ENCODE measurements at regions not wholly inside any gene's neighbourhood (a gene's known extent, or its start where the extent isn't known, plus 50 kb on each side); places are given as distances from the start of the nearest gene placed in this dataset.

- Histone ChIP-seq H3K4me1 (ENCODE audit: control insufficient read depth in 3 of 3, insufficient read depth in 3 of 3, low read length in 3 of 3) (no peaks in the 10 kb centered on the region), H3K27me3 (ENCODE audit: control insufficient read depth in 3 of 3, insufficient read depth in 3 of 3, low read length in 3 of 3) (peaks cover 0 to 3% (median 0%) of the 10 kb centered on the region in 3 donors), H3K27ac (ENCODE audit: low read depth, low read length) (no peak overlapping the region), H3K9me3 (ENCODE audit: control insufficient read depth in 3 of 3, low read length in 3 of 3) (no peaks in the 10 kb centered on the region), H3K4me3 (ENCODE audit: low read length in 3 of 3) (no peak overlapping the region), H3K36me3 (ENCODE audit: control insufficient read depth in 3 of 3, insufficient read depth in 3 of 3, low read length in 3 of 3) (no peaks in the 10 kb centered on the region), H3K9ac (ENCODE audit: low read depth in 1 of 3, low read length in 3 of 3) (no peak overlapping the region)
Observed at GRCh38 chr7:35521941-35522340, 173.0 kb downstream of the HERPUD2 start.

GRCh38 chr7:35520810-35521625 lies 173.9 kb downstream of the HERPUD2 start:
- peaks cover 0 to 2% (median 0%) of the 10 kb centered on the region in 3 donors for H3K27me3 ChIP-seq (ENCODE audit: control insufficient read depth in 3 of 3, insufficient read depth in 3 of 3, low read length in 3 of 3)
- no peaks in the 10 kb centered on the region for H3K9me3 ChIP-seq (ENCODE audit: control insufficient read depth in 3 of 3, low read length in 3 of 3)
- no peaks in the 10 kb centered on the region for H3K4me1 ChIP-seq (ENCODE audit: control insufficient read depth in 3 of 3, insufficient read depth in 3 of 3, low read length in 3 of 3)
- no peak overlapping the region for H3K9ac ChIP-seq (ENCODE audit: low read depth in 1 of 3, low read length in 3 of 3)
- H3K27ac ChIP-seq (ENCODE audit: low read depth, low read length): no peak overlapping the region
- H3K36me3 ChIP-seq (ENCODE audit: control insufficient read depth in 3 of 3, insufficient read depth in 3 of 3, low read length in 3 of 3): no peaks in the 10 kb centered on the region
- no peak overlapping the region for H3K4me3 ChIP-seq (ENCODE audit: low read length in 3 of 3)

GRCh38 chr7:35519971-35520809 lies 174.7 kb downstream of the HERPUD2 start:
- Histone ChIP-seq H3K27ac (ENCODE audit: low read depth, low read length) (no peak overlapping the region), H3K9ac (ENCODE audit: low read depth in 1 of 3, low read length in 3 of 3) (no peak overlapping the region), H3K4me1 (ENCODE audit: control insufficient read depth in 3 of 3, insufficient read depth in 3 of 3, low read length in 3 of 3) (no peaks in the 10 kb centered on the region)

GRCh38 chr7:35518767-35519166 lies 176.2 kb downstream of the HERPUD2 start:
- Histone ChIP-seq H3K27me3 (ENCODE audit: control insufficient read depth in 3 of 3, insufficient read depth in 3 of 3, low read length in 3 of 3) (no peaks in the 10 kb centered on the region), H3K4me3 (ENCODE audit: low read length in 3 of 3) (no peak overlapping the region), H3K4me1 (ENCODE audit: control insufficient read depth in 3 of 3, insufficient read depth in 3 of 3, low read length in 3 of 3) (no peaks in the 10 kb centered on the region), H3K9me3 (ENCODE audit: control insufficient read depth in 3 of 3, low read length in 3 of 3) (no peaks in the 10 kb centered on the region), H3K36me3 (ENCODE audit: control insufficient read depth in 3 of 3, insufficient read depth in 3 of 3, low read length in 3 of 3) (no peaks in the 10 kb centered on the region), H3K27ac (ENCODE audit: low read depth, low read length) (no peak overlapping the region), H3K9ac (ENCODE audit: low read depth in 1 of 3, low read length in 3 of 3) (no peak overlapping the region)

More at GRCh38 chr7:35519971-35520809, 174.7 kb downstream of the HERPUD2 start:
- Histone ChIP-seq H3K4me3 (ENCODE audit: low read length in 3 of 3) (no peak overlapping the region), H3K27me3 (ENCODE audit: control insufficient read depth in 3 of 3, insufficient read depth in 3 of 3, low read length in 3 of 3) (peaks cover 0 to 2% (median 0%) of the 10 kb centered on the region in 3 donors), H3K36me3 (ENCODE audit: control insufficient read depth in 3 of 3, insufficient read depth in 3 of 3, low read length in 3 of 3) (no peaks in the 10 kb centered on the region), H3K9me3 (ENCODE audit: control insufficient read depth in 3 of 3, low read length in 3 of 3) (no peaks in the 10 kb centered on the region)

GRCh38 chr7:35516498-35516897 lies 178.4 kb downstream of the HERPUD2 start:
- no peak overlapping the region for H3K9ac ChIP-seq (ENCODE audit: low read depth in 1 of 3, low read length in 3 of 3)
- H3K9me3 ChIP-seq (ENCODE audit: control insufficient read depth in 3 of 3, low read length in 3 of 3): no peaks in the 10 kb centered on the region
- H3K27me3 ChIP-seq (ENCODE audit: control insufficient read depth in 3 of 3, insufficient read depth in 3 of 3, low read length in 3 of 3): no peaks in the 10 kb centered on the region
- no peaks in the 10 kb centered on the region for H3K36me3 ChIP-seq (ENCODE audit: control insufficient read depth in 3 of 3, insufficient read depth in 3 of 3, low read length in 3 of 3)
- H3K27ac ChIP-seq (ENCODE audit: low read depth, low read length): no peak overlapping the region
- H3K4me1 ChIP-seq (ENCODE audit: control insufficient read depth in 3 of 3, insufficient read depth in 3 of 3, low read length in 3 of 3): no peaks in the 10 kb centered on the region
- no peak overlapping the region for H3K4me3 ChIP-seq (ENCODE audit: low read length in 3 of 3)

- Histone ChIP-seq H3K36me3 (ENCODE audit: control insufficient read depth in 3 of 3, insufficient read depth in 3 of 3, low read length in 3 of 3) (no peaks in the 10 kb centered on the region), H3K4me1 (ENCODE audit: control insufficient read depth in 3 of 3, insufficient read depth in 3 of 3, low read length in 3 of 3) (no peaks in the 10 kb centered on the region), H3K9me3 (ENCODE audit: control insufficient read depth in 3 of 3, low read length in 3 of 3) (no peaks in the 10 kb centered on the region), H3K4me3 (ENCODE audit: low read length in 3 of 3) (no peak overlapping the region), H3K9ac (ENCODE audit: low read depth in 1 of 3, low read length in 3 of 3) (no peak overlapping the region), H3K27ac (ENCODE audit: low read depth, low read length) (no peak overlapping the region), H3K27me3 (ENCODE audit: control insufficient read depth in 3 of 3, insufficient read depth in 3 of 3, low read length in 3 of 3) (peaks cover 0 to 7% (median 0%) of the 10 kb centered on the region in 3 donors)
Observed at GRCh38 chr7:35513828-35514227, 181.1 kb downstream of the HERPUD2 start.

- no peak overlapping the region for H3K9ac ChIP-seq (ENCODE audit: low read depth in 1 of 3, low read length in 3 of 3)
- no peak overlapping the region for H3K27ac ChIP-seq (ENCODE audit: low read depth, low read length)
- H3K27me3 ChIP-seq (ENCODE audit: control insufficient read depth in 3 of 3, insufficient read depth in 3 of 3, low read length in 3 of 3): peaks cover 0 to 7% (median 0%) of the 10 kb centered on the region in 3 donors
- no peaks in the 10 kb centered on the region for H3K9me3 ChIP-seq (ENCODE audit: control insufficient read depth in 3 of 3, low read length in 3 of 3)
- no peak overlapping the region for H3K4me3 ChIP-seq (ENCODE audit: low read length in 3 of 3)
- H3K4me1 ChIP-seq (ENCODE audit: control insufficient read depth in 3 of 3, insufficient read depth in 3 of 3, low read length in 3 of 3): no peaks in the 10 kb centered on the region
- H3K36me3 ChIP-seq (ENCODE audit: control insufficient read depth in 3 of 3, insufficient read depth in 3 of 3, low read length in 3 of 3): no peaks in the 10 kb centered on the region
Observed at GRCh38 chr7:35513195-35513594, 181.7 kb downstream of the HERPUD2 start.

- no peaks in the 10 kb centered on the region for H3K9me3 ChIP-seq (ENCODE audit: control insufficient read depth in 3 of 3, low read length in 3 of 3)
- H3K27me3 ChIP-seq (ENCODE audit: control insufficient read depth in 3 of 3, insufficient read depth in 3 of 3, low read length in 3 of 3): peaks cover 0 to 7% (median 0%) of the 10 kb centered on the region in 3 donors
- no peak overlapping the region for H3K27ac ChIP-seq (ENCODE audit: low read depth, low read length)
- H3K4me3 ChIP-seq (ENCODE audit: low read length in 3 of 3): no peak overlapping the region
- H3K36me3 ChIP-seq (ENCODE audit: control insufficient read depth in 3 of 3, insufficient read depth in 3 of 3, low read length in 3 of 3): no peaks in the 10 kb centered on the region
- no peaks in the 10 kb centered on the region for H3K4me1 ChIP-seq (ENCODE audit: control insufficient read depth in 3 of 3, insufficient read depth in 3 of 3, low read length in 3 of 3)
- no peak overlapping the region for H3K9ac ChIP-seq (ENCODE audit: low read depth in 1 of 3, low read length in 3 of 3)
Observed at GRCh38 chr7:35512716-35513115, 182.2 kb downstream of the HERPUD2 start.

GRCh38 chr7:35508623-35509400 lies 186.1 kb downstream of the HERPUD2 start:
- no peak overlapping the region for H3K27ac ChIP-seq (ENCODE audit: low read depth, low read length)
- no peak overlapping the region for H3K4me3 ChIP-seq (ENCODE audit: low read length in 3 of 3)
- no peak overlapping the region for H3K9ac ChIP-seq (ENCODE audit: low read depth in 1 of 3, low read length in 3 of 3)
- H3K4me1 ChIP-seq (ENCODE audit: control insufficient read depth in 3 of 3, insufficient read depth in 3 of 3, low read length in 3 of 3): no peaks in the 10 kb centered on the region
- no peaks in the 10 kb centered on the region for H3K36me3 ChIP-seq (ENCODE audit: control insufficient read depth in 3 of 3, insufficient read depth in 3 of 3, low read length in 3 of 3)
- H3K9me3 ChIP-seq (ENCODE audit: control insufficient read depth in 3 of 3, low read length in 3 of 3): no peaks in the 10 kb centered on the region
- H3K27me3 ChIP-seq (ENCODE audit: control insufficient read depth in 3 of 3, insufficient read depth in 3 of 3, low read length in 3 of 3): peaks cover 0 to 7% (median 0%) of the 10 kb centered on the region in 3 donors

Measured in skeletal muscle tissue (tissue), 3 donors.